ENCODE measurements at regions not wholly inside any gene's neighbourhood (a gene's known extent, or its start where the extent isn't known, plus 50 kb on each side); places are given as distances from the start of the nearest gene placed in this dataset.

- intact Hi-C loops (cut with DNase I; ENCODE audit: low total_unique reads), result no loop called here
These were observed 56.2 kb upstream of the PEX5L start for GRCh38 chr3:180092889-180093288.

GRCh38 chr3:180093535-180093934, 56.8 kb upstream of the PEX5L start:
- in situ Hi-C loops (cut with MboI; ENCODE audit: low pct_ligation_motif_present in 1 of 4, low pct_unique_long_range_greater_than_20kb in 1 of 4, low sequenced_read_pairs in 3 of 4) (no loop called here), intact Hi-C loops (cut with DNase I; ENCODE audit: low total_unique reads) (no loop called here)
- DNase-seq, result no peak
- H3K27ac ChIP-seq, result no peak overlapping the region
- WGBS, 2 donors (ENCODE audit: low coverage in 1 of 2), result 100% methylated on average over 1 of the region's 1 CpG; no CpG with 5 or more reads in 1 of the 2 donors
- H3K9me3 ChIP-seq, result no peaks in the 10 kb centered on the region
- TF ChIP-seq POLR2A (IDR thresholded peaks at IDR 0.05), result no peak
- no peak for TF ChIP-seq EP300 (IDR thresholded peaks at IDR 0.05; ENCODE audit: low read depth)
- no peak for TF ChIP-seq CTCF (IDR thresholded peaks at IDR 0.05)
- no peak for TF ChIP-seq POLR2AphosphoS5 (IDR thresholded peaks at IDR 0.05)
- no peak overlapping the region for H3K4me3 ChIP-seq
- H3K4me1 ChIP-seq, result no peaks in the 10 kb centered on the region
- no peaks in the 10 kb centered on the region for H3K36me3 ChIP-seq
- no peaks in the 10 kb centered on the region for H3K27me3 ChIP-seq

More at GRCh38 chr3:180092889-180093288, 56.2 kb upstream of the PEX5L start:
- TF ChIP-seq POLR2AphosphoS5 (IDR thresholded peaks at IDR 0.05) (no peak), EP300 (IDR thresholded peaks at IDR 0.05; ENCODE audit: low read depth) (no peak), POLR2A (IDR thresholded peaks at IDR 0.05) (no peak), CTCF (IDR thresholded peaks at IDR 0.05) (no peak)
- Histone ChIP-seq H3K27ac (no peak overlapping the region), H3K4me3 (no peak overlapping the region), H3K9me3 (no peaks in the 10 kb centered on the region), H3K36me3 (no peaks in the 10 kb centered on the region), H3K4me1 (no peaks in the 10 kb centered on the region), H3K27me3 (no peaks in the 10 kb centered on the region)
- WGBS, 2 donors (ENCODE audit: low coverage in 1 of 2), result 39 to 50% methylated on average over 2 of the region's 2 CpGs
- no peak for DNase-seq
- in situ Hi-C loops (cut with MboI; ENCODE audit: low pct_ligation_motif_present in 1 of 4, low pct_unique_long_range_greater_than_20kb in 1 of 4, low sequenced_read_pairs in 3 of 4), result no loop called here

GRCh38 chr3:180097626-180098025, 60.9 kb upstream of the PEX5L start:
- intact Hi-C loops (cut with DNase I; ENCODE audit: low total_unique reads), result no loop called here
- DNase-seq, result no peak
- 25 to 50% methylated on average over 1 of the region's 1 CpG for WGBS, 2 donors (ENCODE audit: low coverage in 1 of 2)
- Histone ChIP-seq H3K27me3 (no peaks in the 10 kb centered on the region), H3K9me3 (no peaks in the 10 kb centered on the region), H3K4me3 (no peak overlapping the region), H3K4me1 (no peaks in the 10 kb centered on the region), H3K27ac (no peak overlapping the region), H3K36me3 (no peaks in the 10 kb centered on the region)
- in situ Hi-C loops (cut with MboI; ENCODE audit: low pct_ligation_motif_present in 1 of 4, low pct_unique_long_range_greater_than_20kb in 1 of 4, low sequenced_read_pairs in 3 of 4), result no loop called here
- no peak for TF ChIP-seq CTCF (IDR thresholded peaks at IDR 0.05)
- no peak for TF ChIP-seq POLR2AphosphoS5 (IDR thresholded peaks at IDR 0.05)
- no peak for TF ChIP-seq EP300 (IDR thresholded peaks at IDR 0.05; ENCODE audit: low read depth)
- no peak for TF ChIP-seq POLR2A (IDR thresholded peaks at IDR 0.05)

GRCh38 chr3:180102134-180102533, 65.4 kb upstream of the PEX5L start:
- no peak for DNase-seq
- TF ChIP-seq CTCF (IDR thresholded peaks at IDR 0.05), result no peak
- no peak for TF ChIP-seq POLR2A (IDR thresholded peaks at IDR 0.05)
- TF ChIP-seq POLR2AphosphoS5 (IDR thresholded peaks at IDR 0.05), result no peak
- no peak for TF ChIP-seq EP300 (IDR thresholded peaks at IDR 0.05; ENCODE audit: low read depth)
- no peaks in the 10 kb centered on the region for H3K27me3 ChIP-seq
- no peaks in the 10 kb centered on the region for H3K36me3 ChIP-seq
- intact Hi-C loops (cut with DNase I; ENCODE audit: low total_unique reads), result no loop called here
- WGBS, 2 donors (ENCODE audit: low coverage in 1 of 2), result 53% methylated on average over 11 of the region's 11 CpGs; no CpG with 5 or more reads in 1 of the 2 donors
- in situ Hi-C loops (cut with MboI; ENCODE audit: low pct_ligation_motif_present in 1 of 4, low pct_unique_long_range_greater_than_20kb in 1 of 4, low sequenced_read_pairs in 3 of 4), result no loop called here
- no peak overlapping the region for H3K27ac ChIP-seq
- H3K9me3 ChIP-seq, result no peaks in the 10 kb centered on the region
- no peak overlapping the region for H3K4me3 ChIP-seq
- H3K4me1 ChIP-seq, result no peaks in the 10 kb centered on the region
